B cell (primary cell): ENCODE measurements at regions not wholly inside any gene's neighbourhood (a gene's known extent, or its start where the extent isn't known, plus 50 kb on each side); places are given as distances from the start of the nearest gene placed in this dataset.

ENCODE experiments used
- ATAC-seq: fragments of 200-7000 bp; cut with Tn5 transposase; one replicate; pipeline ENCODE4 v1.10.0; 2021; ENCODE audit warnings: low read depth, mild to moderate bottlenecking, moderate number of reproducible peaks, moderate library complexity
- CTCF ChIA-PET: fragments of 350-600 bp; sonication (Branson Sonifier 250); formaldehyde crosslinking; loops from one replicate; lab custom pipeline; 2021; ENCODE audit warnings: antibody characterized with exemption, inconsistent platforms; lab: Charles Lee
- POLR2A ChIA-PET: fragments of 350-600 bp; sonication (Branson Sonifier 250); formaldehyde crosslinking; loops from one replicate; lab custom pipeline; 2021; ENCODE audit warnings: antibody characterized with exemption; lab: Charles Lee
- DNase-seq: peaks from one replicate; pipeline ENCODE4 v3.0.0; 2013
- H2AFZ ChIP-seq: 2 replicates; pipeline ENCODE4 v1.6.1; 2012; ENCODE audit warnings: mild to moderate bottlenecking, low read depth, low read length; ENCODE audit not compliant: insufficient read depth, poor library complexity, severe bottlenecking
- H3K27ac ChIP-seq, 2 donors: 1 replicate in 1 of 2; 2 replicates in 1 of 2; pipeline ENCODE4 v1.5.1; 2012 to 2013; ENCODE audit warnings: low read length in 2 of 2, mild to moderate bottlenecking in 2 of 2, moderate library complexity in 1 of 2
- H3K27me3 ChIP-seq, 4 experiments: fragments of 200-600 bp in 1 of 4; sonication (generic) in 1 of 4; replicated peaks in 1 of 4; 1 replicate in 2 of 4; 2 replicates in 2 of 4; pipeline versions ENCODE4 v1.6.1 to v1.7.0; 2013 to 2016; ENCODE audit warnings: low read length in 3 of 4, mild to moderate bottlenecking in 2 of 4, mixed read lengths in 1 of 4, moderate library complexity in 1 of 4; ENCODE audit not compliant: insufficient read depth in 4 of 4, control insufficient read depth in 3 of 4; ENCODE audit errors: control extremely low read depth in 1 of 4
- H3K36me3 ChIP-seq, 2 experiments: replicated peaks in 1 of 2; 1 replicate in 1 of 2; 2 replicates in 1 of 2; pipeline versions ENCODE4 v1.6.1 to v1.7.1; 2013; ENCODE audit warnings: low read length in 1 of 2; ENCODE audit not compliant: insufficient read depth in 2 of 2, control insufficient read depth in 1 of 2; ENCODE audit errors: control extremely low read depth in 1 of 2, extremely low read depth in 1 of 2
- H3K4me1 ChIP-seq, 2 donors: fragments of 200-600 bp in 1 of 2; sonication (generic) in 1 of 2; 1 replicate in 1 of 2; 2 replicates in 1 of 2; pipeline versions ENCODE4 v1.5.1 to v1.6.1; 2013 to 2017; ENCODE audit warnings: low read length in 2 of 2; ENCODE audit not compliant: control insufficient read depth in 2 of 2, insufficient read depth in 2 of 2
- H3K4me2 ChIP-seq: replicated peaks from 2 replicates; pipeline ENCODE3; 2012; ENCODE audit warnings: mild to moderate bottlenecking, low read depth, low read length; ENCODE audit not compliant: poor library complexity, severe bottlenecking
- H3K4me3 ChIP-seq, 5 experiments: fragments of 200-600 bp in 1 of 5; sonication (generic) in 1 of 5; 1 replicate in 3 of 5; 2 replicates in 2 of 5; pipeline versions ENCODE4 v1.5.1 to v1.7.0; 2011 to 2016; ENCODE audit warnings: low read length in 4 of 5, mild to moderate bottlenecking in 4 of 5, low read depth in 2 of 5, control low read depth in 1 of 5, moderate library complexity in 1 of 5; ENCODE audit not compliant: insufficient read depth in 1 of 5; ENCODE audit errors: control extremely low read depth in 1 of 5, extremely low read depth in 1 of 5
- H3K79me2 ChIP-seq: fragments of 200-600 bp; sonication (generic); one replicate; pipeline ENCODE4 v1.6.0; 2016; ENCODE audit warnings: low read length; ENCODE audit not compliant: control insufficient read depth, insufficient read depth
- H3K9ac ChIP-seq: fragments of 200-600 bp; sonication (generic); 2 replicates; pipeline ENCODE4 v1.6.1; 2017; ENCODE audit warnings: mild to moderate bottlenecking, low read length, moderate library complexity
- H3K9me3 ChIP-seq, 3 donors: one replicate each; pipeline versions ENCODE4 v1.6.1 to v1.7.1; 2013; ENCODE audit warnings: low read length in 2 of 3; ENCODE audit not compliant: control insufficient read depth in 2 of 3, insufficient read depth in 1 of 3; ENCODE audit errors: control extremely low read depth in 1 of 3
- H4K20me1 ChIP-seq: 2 replicates; pipeline ENCODE4 v1.6.0; 2012; ENCODE audit warnings: mild to moderate bottlenecking, low read length; ENCODE audit not compliant: insufficient read depth, control insufficient read depth, poor library complexity, severe bottlenecking
- H3K27ac Mint-ChIP-seq: one replicate; pipeline ENCODE4 v1.8.0; 2021; ENCODE audit warnings: mixed read lengths
- H3K27me3 Mint-ChIP-seq: one replicate; pipeline ENCODE4 v1.8.0; 2021; ENCODE audit warnings: mixed read lengths
- H3K4me1 Mint-ChIP-seq: one replicate; pipeline ENCODE4 v1.8.0; 2021; ENCODE audit warnings: mixed read lengths
- H3K4me3 Mint-ChIP-seq: one replicate; pipeline ENCODE4 v1.8.0; 2021; ENCODE audit warnings: mixed read lengths
- H3K9me3 Mint-ChIP-seq: one replicate; pipeline ENCODE4 v1.8.0; 2022; ENCODE audit warnings: mixed read lengths; ENCODE audit not compliant: insufficient read depth
- EZH2 ChIP-seq: IDR thresholded peaks from 2 replicates; pipeline ENCODE4 v1.6.1; 2012; ENCODE audit warnings: borderline replicate concordance, low read depth, mild to moderate bottlenecking, moderate library complexity, low read length; ENCODE audit not compliant: insufficient read depth, poor library complexity, severe bottlenecking
- WGBS: methylation state at CpG from one replicate; pipeline ENCODE4 v1.1.5; 2013; ENCODE audit warnings: missing lambda C conversion rate; ENCODE audit not compliant: insufficient coverage; 5-methylcytosine and 5-hydroxymethylcytosine counted together
- intact Hi-C: fragments of 100-400 bp; cut with micrococcal nuclease; formaldehyde crosslinking; loops from one replicate; pipeline ENCODE4 v1.10.0; 2022
- TF ChIP-seq, protein P1 (sequence below): fragments of 200-600 bp; IDR thresholded peaks from one replicate; pipeline ENCODE4 v1.8.0; 2022; ENCODE audit warnings: antibody characterized with exemption, mild to moderate bottlenecking

DNA sequence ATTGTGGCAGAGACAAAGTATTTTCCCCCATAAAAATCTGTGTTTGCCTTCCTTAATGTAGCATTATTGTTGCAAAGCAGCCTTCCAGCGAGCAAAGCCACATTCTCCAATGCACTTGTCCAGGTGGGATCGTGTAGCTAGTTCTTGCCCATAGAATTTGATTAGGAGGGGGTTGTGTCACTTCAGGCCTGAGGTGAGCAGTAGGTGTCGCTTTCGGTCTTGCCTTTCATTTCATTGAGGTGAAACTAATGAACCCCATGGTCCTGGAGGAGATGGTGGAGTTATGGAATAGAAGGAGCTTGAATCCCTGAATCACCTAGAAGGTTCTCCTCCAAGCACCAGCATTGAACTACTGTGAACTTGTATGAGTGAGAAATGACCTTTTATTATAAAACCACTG lies 318.9 kb upstream of the PBX1 start:
- no peak overlapping the region for H3K9ac ChIP-seq
- H3K79me2 ChIP-seq: no peaks in the 10 kb centered on the region
- Mint-ChIP-seq H3K4me1 (no peaks in the 10 kb centered on the region), H3K4me3 (no peak overlapping the region), H3K9me3 (peaks cover 4% of the 10 kb centered on the region), H3K27ac (no peak overlapping the region), H3K27me3 (no peaks in the 10 kb centered on the region)
- ATAC-seq: no peak
- WGBS: 79% methylated on average over 3 of the region's 4 CpGs
- H2AFZ ChIP-seq: no peak overlapping the region
- H3K4me2 ChIP-seq: no peak overlapping the region
- H3K36me3 ChIP-seq: no peaks in the 10 kb centered on the region
- intact Hi-C loops: no loop called here
- H3K27ac ChIP-seq: no peak overlapping the region
- ChIA-PET POLR2A (no interaction called here), CTCF (no interaction called here)
- no peaks in the 10 kb centered on the region for H3K27me3 ChIP-seq
- no peak for DNase-seq
- no peaks in the 10 kb centered on the region for H3K9me3 ChIP-seq
- H3K4me3 ChIP-seq: no peak overlapping the region
- no peaks in the 10 kb centered on the region for H4K20me1 ChIP-seq
- no peaks in the 10 kb centered on the region for H3K4me1 ChIP-seq
- no peak for TF ChIP-seq EZH2
- TF ChIP-seq, protein P1, sequence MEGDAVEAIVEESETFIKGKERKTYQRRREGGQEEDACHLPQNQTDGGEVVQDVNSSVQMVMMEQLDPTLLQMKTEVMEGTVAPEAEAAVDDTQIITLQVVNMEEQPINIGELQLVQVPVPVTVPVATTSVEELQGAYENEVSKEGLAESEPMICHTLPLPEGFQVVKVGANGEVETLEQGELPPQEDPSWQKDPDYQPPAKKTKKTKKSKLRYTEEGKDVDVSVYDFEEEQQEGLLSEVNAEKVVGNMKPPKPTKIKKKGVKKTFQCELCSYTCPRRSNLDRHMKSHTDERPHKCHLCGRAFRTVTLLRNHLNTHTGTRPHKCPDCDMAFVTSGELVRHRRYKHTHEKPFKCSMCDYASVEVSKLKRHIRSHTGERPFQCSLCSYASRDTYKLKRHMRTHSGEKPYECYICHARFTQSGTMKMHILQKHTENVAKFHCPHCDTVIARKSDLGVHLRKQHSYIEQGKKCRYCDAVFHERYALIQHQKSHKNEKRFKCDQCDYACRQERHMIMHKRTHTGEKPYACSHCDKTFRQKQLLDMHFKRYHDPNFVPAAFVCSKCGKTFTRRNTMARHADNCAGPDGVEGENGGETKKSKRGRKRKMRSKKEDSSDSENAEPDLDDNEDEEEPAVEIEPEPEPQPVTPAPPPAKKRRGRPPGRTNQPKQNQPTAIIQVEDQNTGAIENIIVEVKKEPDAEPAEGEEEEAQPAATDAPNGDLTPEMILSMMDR: no peak

DNA sequence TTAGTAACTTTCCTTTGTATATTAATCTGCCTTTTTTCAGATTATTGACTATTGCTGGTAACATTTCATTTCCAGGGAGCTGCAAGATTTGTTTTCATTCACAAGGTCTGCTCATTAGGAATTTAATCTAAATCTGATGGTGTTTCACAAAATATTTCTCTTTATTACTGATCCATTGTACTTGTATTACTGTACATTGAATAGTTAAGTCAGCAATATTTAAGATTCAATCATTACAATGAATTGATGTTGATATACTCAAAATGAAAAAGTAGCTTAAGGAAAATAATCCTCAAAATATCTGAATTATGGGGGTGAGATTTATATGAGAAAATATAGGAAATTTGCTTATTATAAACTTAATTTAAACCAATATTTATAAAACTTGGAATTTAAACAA lies 308.6 kb upstream of the PBX1 start:
- Histone ChIP-seq H4K20me1 (no peaks in the 10 kb centered on the region), H3K9ac (no peak overlapping the region), H3K27me3 (no peaks in the 10 kb centered on the region), H3K4me2 (no peak overlapping the region), H3K79me2 (no peaks in the 10 kb centered on the region), H3K27ac (no peak overlapping the region), H2AFZ (no peak overlapping the region), H3K4me1 (no peaks in the 10 kb centered on the region), H3K4me3 (no peak overlapping the region), H3K9me3 (peaks cover 0 to 13% (median 3%) of the 10 kb centered on the region in 3 donors), H3K36me3 (no peaks in the 10 kb centered on the region)
- Mint-ChIP-seq H3K4me3 (no peak overlapping the region), H3K4me1 (no peaks in the 10 kb centered on the region), H3K27ac (no peak overlapping the region), H3K9me3 (peaks cover 23% of the 10 kb centered on the region), H3K27me3 (no peaks in the 10 kb centered on the region)
- intact Hi-C loops: no loop called here
- ATAC-seq (no peak), DNase-seq (no peak)
- no peak for TF ChIP-seq EZH2
- TF ChIP-seq, protein P1: no peak
- ChIA-PET CTCF (no interaction called here), POLR2A (no interaction called here)
